HG03558 (cell line): ENCODE measurements at regions not wholly inside any gene's neighbourhood (a gene's known extent, or its start where the extent isn't known, plus 50 kb on each side); places are given as distances from the start of the nearest gene placed in this dataset.
"Not testable (repeated sequence)": the region's sequence is repeated elsewhere in the genome, so short reads cannot be mapped to it uniquely, and the experiment has no call there.

Experiments used
- ATAC-seq: cut with Tn5 transposase; IDR thresholded peaks from one replicate; pipeline ENCODE4 v1.9.1; 2021; ENCODE audit warnings: moderate number of reproducible peaks; ENCODE audit not compliant: unreplicated experiment; ENCODE audit errors: extremely low read depth

GRCh38 chr18:38756436-38756835, 1190.8 kb upstream of the CELF4 start:
- ATAC-seq = no peak

- no peak for ATAC-seq
These were observed 1186.8 kb upstream of the CELF4 start for GRCh38 chr18:38752430-38752829.

GRCh38 chr18:38751898-38752297, 1186.3 kb upstream of the CELF4 start:
- no peak for ATAC-seq

- ATAC-seq = no peak
These were observed 1185.6 kb upstream of the CELF4 start for GRCh38 chr18:38751211-38751610.

GRCh38 chr18:38750751-38751150, 1185.2 kb upstream of the CELF4 start:
- no peak for ATAC-seq

GRCh38 chr18:38747153-38747552, 1181.6 kb upstream of the CELF4 start:
- no peak for ATAC-seq

- ATAC-seq = not testable (repeated sequence)
These were observed 1154.6 kb upstream of the CELF4 start for GRCh38 chr18:38720181-38720580.

GRCh38 chr18:38718365-38718901, 1152.8 kb upstream of the CELF4 start:
- ATAC-seq = no peak

GRCh38 chr18:38709122-38709521, 1143.5 kb upstream of the CELF4 start:
- ATAC-seq = no peak

- ATAC-seq = no peak
These were observed 1140.8 kb upstream of the CELF4 start for GRCh38 chr18:38706373-38706772.

- no peak for ATAC-seq
These were observed 1132.5 kb upstream of the CELF4 start for GRCh38 chr18:38698088-38698487.

GRCh38 chr18:38695559-38696280, 1130.1 kb upstream of the CELF4 start:
- no peak for ATAC-seq

GRCh38 chr18:38693104-38693503, 1127.5 kb upstream of the CELF4 start:
- ATAC-seq = no peak

GRCh38 chr18:38690626-38691025, 1125.0 kb upstream of the CELF4 start:
- no peak for ATAC-seq

GRCh38 chr18:38688416-38688815, 1122.8 kb upstream of the CELF4 start:
- ATAC-seq = no peak

GRCh38 chr18:38670486-38670885, 1104.9 kb upstream of the CELF4 start:
- no peak for ATAC-seq

GRCh38 chr18:38664929-38665328, 1099.3 kb upstream of the CELF4 start:
- ATAC-seq = no peak

- no peak for ATAC-seq
These were observed 1098.1 kb upstream of the CELF4 start for GRCh38 chr18:38663682-38664081.

- no peak for ATAC-seq
These were observed 1097.7 kb upstream of the CELF4 start for GRCh38 chr18:38663270-38663669.

GRCh38 chr18:38654946-38655345, 1089.3 kb upstream of the CELF4 start:
- ATAC-seq = no peak

GRCh38 chr18:38651736-38652135, 1086.1 kb upstream of the CELF4 start:
- no peak for ATAC-seq

- ATAC-seq = no peak
These were observed 1082.6 kb upstream of the CELF4 start for GRCh38 chr18:38648179-38648578.
